Central memory CD8-positive, alpha-beta T cell (primary cell): ENCODE measurements at regions not wholly inside any gene's neighbourhood (a gene's known extent, or its start where the extent isn't known, plus 50 kb on each side); places are given as distances from the start of the nearest gene placed in this dataset.
"Not testable (repeated sequence)": the region's sequence is repeated elsewhere in the genome, so short reads cannot be mapped to it uniquely, and the experiment has no call there.

ENCODE experiments used
- ATAC-seq: fragments of 150-1000 bp; cut with Tn5 transposase; replicated peaks from 2 replicates; pipeline ENCODE4 v1.10.0; 2022; ENCODE audit warnings: mild to moderate bottlenecking, moderate FRiP score, moderate number of reproducible peaks; ENCODE audit not compliant: poor library complexity, severe bottlenecking; ENCODE audit errors: extremely low read depth
- DNase-seq, 2 donors: peaks; one replicate each; pipeline ENCODE4 v3.0.0; 2021; ENCODE audit warnings: low spot score in 2 of 2
- H3K27ac Mint-ChIP-seq: one replicate; pipeline ENCODE4 v1.8.0; 2022; ENCODE audit warnings: low read depth, mild to moderate bottlenecking, moderate library complexity, mixed read lengths
- H3K27me3 Mint-ChIP-seq: one replicate; pipeline ENCODE4 v1.8.0; 2022; ENCODE audit warnings: mixed read lengths
- H3K36me3 Mint-ChIP-seq: one replicate; pipeline ENCODE4 v1.8.0; 2022; ENCODE audit warnings: mild to moderate bottlenecking, moderate library complexity, mixed read lengths; ENCODE audit not compliant: insufficient read depth
- H3K4me1 Mint-ChIP-seq: one replicate; pipeline ENCODE4 v1.8.0; 2022; ENCODE audit warnings: mixed read lengths
- H3K4me3 Mint-ChIP-seq: one replicate; pipeline ENCODE4 v1.8.0; 2022; ENCODE audit warnings: mild to moderate bottlenecking, moderate library complexity, mixed read lengths
- H3K9me3 Mint-ChIP-seq: one replicate; pipeline ENCODE4 v1.8.0; 2022; ENCODE audit warnings: mixed read lengths

DNA sequence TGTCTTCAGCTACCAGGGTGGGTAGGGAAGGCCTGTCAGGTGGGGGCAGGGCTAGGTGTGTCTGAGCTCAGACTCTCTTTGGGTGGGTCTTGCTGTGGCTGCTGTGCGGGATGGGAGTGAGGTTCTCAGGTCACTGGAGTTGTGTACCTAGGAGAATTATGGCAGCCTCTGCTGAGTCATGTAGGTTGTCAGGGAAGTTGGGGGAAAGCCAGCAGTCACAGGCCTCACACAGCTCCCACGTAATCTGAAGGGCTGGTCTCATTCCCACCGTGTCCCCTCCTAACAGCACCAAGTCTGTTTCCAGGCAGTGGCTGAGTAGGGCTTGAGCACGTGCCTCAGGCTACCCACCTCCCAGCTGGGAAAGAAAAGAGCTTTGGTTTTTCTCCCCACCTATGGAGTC, 67.0 kb downstream of the CHCHD4 start:
- Mint-ChIP-seq H3K4me1 (no peaks in the 10 kb centered on the region), H3K9me3 (peaks cover 8% of the 10 kb centered on the region), H3K27ac (no peak overlapping the region), H3K4me3 (no peak overlapping the region), H3K27me3 (peaks cover 12% of the 10 kb centered on the region), H3K36me3 (peaks cover 3% of the 10 kb centered on the region)
- DNase-seq (no peak), ATAC-seq (no peak)

DNA sequence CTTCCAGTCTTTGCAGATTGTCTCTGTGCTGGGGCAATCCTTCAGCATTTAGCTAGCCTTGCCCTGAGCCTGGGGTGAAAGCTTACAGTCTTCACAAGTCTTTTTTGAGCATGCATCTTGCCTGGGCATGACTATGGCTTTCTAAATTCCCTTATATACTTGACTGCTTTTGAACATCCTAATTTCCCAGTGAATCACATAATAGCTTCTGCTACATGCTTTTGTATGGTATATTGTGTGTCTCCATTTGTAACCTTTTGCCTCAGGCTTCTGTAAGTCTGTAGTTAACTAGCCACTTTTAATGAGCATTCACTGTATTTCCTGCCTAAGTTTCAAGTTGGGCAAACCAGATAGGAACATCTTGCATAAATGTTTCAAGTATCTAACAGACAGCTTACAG, 76.8 kb downstream of the CHCHD4 start:
- DNase-seq (no peak), ATAC-seq (no peak)
- Mint-ChIP-seq H3K4me1 (no peaks in the 10 kb centered on the region), H3K27ac (no peak overlapping the region), H3K27me3 (peaks cover 70% of the 10 kb centered on the region), H3K9me3 (no peaks in the 10 kb centered on the region), H3K4me3 (no peak overlapping the region), H3K36me3 (no peaks in the 10 kb centered on the region)

DNA sequence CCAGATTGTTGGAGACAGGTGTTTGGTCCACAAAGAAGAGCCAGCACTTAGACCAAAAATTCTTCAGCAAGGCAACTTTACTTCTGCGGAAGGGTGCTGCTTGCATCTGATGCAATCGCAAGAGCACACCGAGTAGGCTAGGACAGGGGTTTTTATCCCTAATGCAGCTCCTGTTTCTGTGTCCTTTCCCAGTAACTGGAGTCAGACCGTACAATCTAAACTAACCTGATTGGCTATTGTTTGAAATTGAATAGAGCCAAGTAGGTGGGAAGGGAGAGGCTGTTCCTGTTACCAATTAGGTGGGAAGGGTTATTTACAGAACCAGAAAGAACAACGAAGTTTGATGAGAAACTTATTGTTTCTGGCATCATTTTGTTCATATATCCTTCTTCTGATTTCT, 77.6 kb downstream of the CHCHD4 start:
- H3K36me3 Mint-ChIP-seq: no peaks in the 10 kb centered on the region
- no peak overlapping the region for H3K4me3 Mint-ChIP-seq
- DNase-seq: no peak
- no peaks in the 10 kb centered on the region for H3K9me3 Mint-ChIP-seq
- no peaks in the 10 kb centered on the region for H3K4me1 Mint-ChIP-seq
- no peak overlapping the region for H3K27ac Mint-ChIP-seq
- peaks cover 76% of the 10 kb centered on the region for H3K27me3 Mint-ChIP-seq
- no peak for ATAC-seq

GRCh38 chr3:14042680-14043079, 82.0 kb downstream of the CHCHD4 start:
- Mint-ChIP-seq H3K27ac (no peak overlapping the region), H3K36me3 (no peaks in the 10 kb centered on the region), H3K4me1 (no peaks in the 10 kb centered on the region), H3K27me3 (peaks cover 64% of the 10 kb centered on the region), H3K9me3 (no peaks in the 10 kb centered on the region), H3K4me3 (no peak overlapping the region)
- no peak for DNase-seq
- ATAC-seq: no peak

DNA sequence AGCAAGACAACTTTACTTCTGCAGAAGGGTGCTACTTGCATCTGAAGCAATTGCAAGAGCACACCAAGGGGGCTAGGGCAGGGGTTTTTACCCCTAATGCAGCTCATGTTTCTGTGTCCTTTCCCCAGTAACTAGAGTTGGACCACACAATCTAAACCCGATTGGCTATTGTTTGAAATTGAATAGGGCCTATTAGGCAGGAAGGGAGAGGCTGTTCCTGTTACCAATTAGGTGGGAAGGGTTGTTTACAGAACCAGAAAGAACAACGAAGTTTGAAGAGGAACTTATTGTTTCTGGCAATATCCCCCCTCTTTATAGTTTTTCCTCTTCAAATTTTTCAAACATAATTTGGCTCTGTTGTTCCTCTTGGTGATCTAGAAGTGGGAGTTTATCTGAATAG, 85.5 kb downstream of the CHCHD4 start:
- H3K4me3 Mint-ChIP-seq: no peak overlapping the region
- ATAC-seq: no peak
- peaks cover 57% of the 10 kb centered on the region for H3K27me3 Mint-ChIP-seq
- H3K9me3 Mint-ChIP-seq: peaks cover 10% of the 10 kb centered on the region
- H3K4me1 Mint-ChIP-seq: no peaks in the 10 kb centered on the region
- no peak for DNase-seq
- H3K36me3 Mint-ChIP-seq: no peaks in the 10 kb centered on the region
- no peak overlapping the region for H3K27ac Mint-ChIP-seq

DNA sequence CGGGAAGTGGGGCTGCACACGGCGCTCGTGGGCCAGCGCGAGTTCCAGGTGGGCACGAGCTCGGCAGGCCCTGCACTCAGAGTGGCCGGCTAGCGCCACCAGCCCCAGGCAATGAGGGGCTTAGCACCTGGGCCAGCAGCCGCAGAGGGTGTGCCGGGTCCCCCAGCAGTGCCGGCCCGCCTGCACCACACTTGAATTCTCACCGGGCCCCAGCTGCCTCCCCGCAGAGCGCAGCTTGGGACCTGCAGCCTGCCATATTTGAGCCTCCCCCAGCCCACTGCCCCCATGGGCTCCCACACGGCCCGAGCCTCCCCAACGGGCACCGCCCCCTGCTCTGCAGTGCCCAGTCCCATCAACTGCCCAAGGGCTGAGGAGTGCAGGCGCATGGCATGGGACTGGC, 87.5 kb downstream of the CHCHD4 start:
- Mint-ChIP-seq H3K27ac (no peak overlapping the region), H3K9me3 (peaks cover 10% of the 10 kb centered on the region), H3K27me3 (peaks cover 60% of the 10 kb centered on the region), H3K36me3 (no peaks in the 10 kb centered on the region), H3K4me3 (no peak overlapping the region), H3K4me1 (no peaks in the 10 kb centered on the region)
- DNase-seq: no peak
- no peak for ATAC-seq

DNA sequence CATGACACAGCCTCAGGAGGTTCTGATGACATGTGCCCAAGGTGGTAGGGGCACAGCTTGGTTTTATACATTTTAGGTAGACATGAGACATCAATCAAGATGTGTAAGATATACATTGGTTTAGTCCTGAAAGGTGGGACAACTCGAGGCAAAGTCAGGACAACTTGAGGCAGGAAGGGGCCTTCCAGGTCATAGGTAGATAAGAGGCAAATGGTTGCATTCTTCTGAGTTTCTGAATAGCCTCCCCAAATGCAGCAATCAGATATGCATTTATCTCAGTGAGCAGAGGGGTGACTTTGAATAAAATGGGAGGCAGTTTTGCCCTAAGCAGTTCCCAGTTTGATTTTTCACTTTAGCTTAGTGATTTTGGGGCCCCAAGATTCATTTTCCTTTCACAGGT, 91.6 kb downstream of the CHCHD4 start:
- Mint-ChIP-seq H3K4me1 (no peaks in the 10 kb centered on the region), H3K9me3 (peaks cover 10% of the 10 kb centered on the region), H3K4me3 (no peak overlapping the region), H3K27me3 (peaks cover 67% of the 10 kb centered on the region), H3K27ac (no peak overlapping the region), H3K36me3 (peaks cover 2% of the 10 kb centered on the region)
- DNase-seq: no peak
- ATAC-seq: no peak

DNA sequence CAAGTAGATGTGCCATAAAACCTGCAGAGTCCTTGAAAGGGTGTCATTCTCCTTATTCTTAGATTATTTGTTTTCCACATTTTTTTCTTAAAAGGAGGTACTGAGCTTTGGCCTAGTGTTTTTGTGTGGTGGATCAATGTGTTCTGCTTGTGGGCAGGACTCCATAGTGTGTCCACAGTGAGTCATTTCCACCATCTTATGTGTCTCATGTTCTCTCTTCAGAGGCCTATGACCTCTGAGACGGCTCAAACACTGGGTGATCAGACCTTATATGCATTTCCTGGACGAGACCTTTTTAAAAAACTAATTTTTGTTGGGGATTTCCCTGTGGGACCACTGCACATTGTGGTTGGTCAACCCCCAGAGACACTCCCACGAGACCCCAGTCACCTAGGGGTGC, 93.4 kb downstream of the CHCHD4 start:
- no peak overlapping the region for H3K27ac Mint-ChIP-seq
- no peak overlapping the region for H3K4me3 Mint-ChIP-seq
- H3K9me3 Mint-ChIP-seq: peaks cover 3% of the 10 kb centered on the region
- H3K4me1 Mint-ChIP-seq: no peaks in the 10 kb centered on the region
- H3K27me3 Mint-ChIP-seq: peaks cover 61% of the 10 kb centered on the region
- DNase-seq (no peak), ATAC-seq (no peak)
- H3K36me3 Mint-ChIP-seq: peaks cover 2% of the 10 kb centered on the region

DNA sequence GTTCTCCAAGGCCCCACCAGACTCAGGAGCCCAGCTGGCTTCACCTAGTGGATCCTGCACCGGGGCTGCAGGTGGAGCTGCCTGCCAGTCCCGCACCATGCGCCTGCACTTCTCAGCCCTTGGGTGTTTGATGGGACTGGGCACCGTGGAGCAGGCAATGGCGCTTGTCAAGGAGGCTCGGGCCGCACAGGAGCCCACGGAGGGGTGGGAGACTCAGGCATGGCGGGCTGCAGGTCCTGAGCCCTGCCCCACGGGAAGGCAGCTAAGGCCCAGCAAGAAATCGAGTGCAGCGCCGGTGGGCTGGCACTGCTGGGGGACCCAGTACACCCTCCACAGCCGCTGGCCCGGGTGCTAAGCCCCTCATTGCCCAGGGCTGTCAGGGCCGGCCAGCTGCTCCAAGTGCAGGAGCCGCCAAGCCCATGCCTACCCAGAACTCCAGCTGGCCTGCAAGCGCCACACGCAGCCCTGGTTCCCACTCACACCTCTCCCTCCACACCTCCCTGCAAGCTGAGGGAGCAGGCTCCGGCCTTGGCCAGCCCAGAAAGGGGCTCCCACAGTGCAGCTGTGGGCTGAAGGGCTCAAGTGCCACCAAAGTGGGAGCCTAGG, 95.2 kb downstream of the CHCHD4 start:
- peaks cover 51% of the 10 kb centered on the region for H3K27me3 Mint-ChIP-seq

GRCh38 chr3:14028122-14028521, 96.5 kb downstream of the CHCHD4 start:
- not testable (repeated sequence) for H3K36me3 Mint-ChIP-seq, ATAC-seq, H3K4me3 Mint-ChIP-seq, DNase-seq, H3K27ac Mint-ChIP-seq, H3K9me3 Mint-ChIP-seq, H3K4me1 Mint-ChIP-seq
- peaks cover 51% of the 10 kb centered on the region for H3K27me3 Mint-ChIP-seq

More for the DNA sequence above, 95.2 kb downstream of the CHCHD4 start:
- H3K27ac Mint-ChIP-seq, H3K9me3 Mint-ChIP-seq, ATAC-seq, H3K36me3 Mint-ChIP-seq, H3K4me1 Mint-ChIP-seq, H3K4me3 Mint-ChIP-seq, DNase-seq: not testable (repeated sequence)

DNA sequence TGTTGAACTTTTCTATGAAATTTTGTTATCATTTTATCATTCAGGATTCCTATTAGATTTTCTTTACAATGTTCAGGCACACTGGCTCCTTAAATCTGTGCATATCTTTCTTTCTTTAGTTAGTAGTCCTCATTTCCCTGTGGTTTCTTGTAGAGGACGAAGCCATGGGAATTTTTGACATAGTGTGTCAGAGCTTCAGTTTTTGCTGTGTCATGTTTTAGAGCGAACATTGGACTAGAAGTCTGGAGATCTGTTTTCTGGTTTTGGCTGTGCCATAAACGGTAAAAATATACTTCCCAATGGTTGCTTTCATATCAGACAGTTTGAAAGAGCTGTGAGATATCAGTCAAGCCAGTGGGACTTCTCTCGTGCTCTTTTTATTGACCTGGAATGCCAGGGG, 105.2 kb downstream of the CHCHD4 start:
- no peaks in the 10 kb centered on the region for H3K4me1 Mint-ChIP-seq
- H3K4me3 Mint-ChIP-seq: no peak overlapping the region
- H3K36me3 Mint-ChIP-seq: peaks cover 1% of the 10 kb centered on the region
- peaks cover 81% of the 10 kb centered on the region for H3K27me3 Mint-ChIP-seq
- peaks cover 11% of the 10 kb centered on the region for H3K9me3 Mint-ChIP-seq
- ATAC-seq: no peak
- H3K27ac Mint-ChIP-seq: no peak overlapping the region
- no peak for DNase-seq

- Mint-ChIP-seq H3K36me3 (peaks cover 1% of the 10 kb centered on the region), H3K27ac (no peak overlapping the region), H3K4me3 (no peak overlapping the region), H3K9me3 (peaks cover 8% of the 10 kb centered on the region), H3K4me1 (no peaks in the 10 kb centered on the region), H3K27me3 (peaks cover 81% of the 10 kb centered on the region)
- DNase-seq (no peak), ATAC-seq (no peak)
These were observed 107.7 kb downstream of the CHCHD4 start for GRCh38 chr3:14016900-14017475.

- H3K27me3 Mint-ChIP-seq: peaks cover 64% of the 10 kb centered on the region
- no peaks in the 10 kb centered on the region for H3K36me3 Mint-ChIP-seq
- H3K4me3 Mint-ChIP-seq: no peak overlapping the region
- DNase-seq (no peak), ATAC-seq (no peak)
- no peaks in the 10 kb centered on the region for H3K9me3 Mint-ChIP-seq
- no peaks in the 10 kb centered on the region for H3K4me1 Mint-ChIP-seq
- H3K27ac Mint-ChIP-seq: no peak overlapping the region
These were observed 117.7 kb downstream of the CHCHD4 start for GRCh38 chr3:14007006-14007405.
